ENCODE measurements at regions not wholly inside any gene's neighbourhood (a gene's known extent, or its start where the extent isn't known, plus 50 kb on each side); places are given as distances from the start of the nearest gene placed in this dataset.
"Not testable (repeated sequence)": the region's sequence is repeated elsewhere in the genome, so short reads cannot be mapped to it uniquely, and the experiment has no call there.

- TF ChIP-seq, protein P1, sequence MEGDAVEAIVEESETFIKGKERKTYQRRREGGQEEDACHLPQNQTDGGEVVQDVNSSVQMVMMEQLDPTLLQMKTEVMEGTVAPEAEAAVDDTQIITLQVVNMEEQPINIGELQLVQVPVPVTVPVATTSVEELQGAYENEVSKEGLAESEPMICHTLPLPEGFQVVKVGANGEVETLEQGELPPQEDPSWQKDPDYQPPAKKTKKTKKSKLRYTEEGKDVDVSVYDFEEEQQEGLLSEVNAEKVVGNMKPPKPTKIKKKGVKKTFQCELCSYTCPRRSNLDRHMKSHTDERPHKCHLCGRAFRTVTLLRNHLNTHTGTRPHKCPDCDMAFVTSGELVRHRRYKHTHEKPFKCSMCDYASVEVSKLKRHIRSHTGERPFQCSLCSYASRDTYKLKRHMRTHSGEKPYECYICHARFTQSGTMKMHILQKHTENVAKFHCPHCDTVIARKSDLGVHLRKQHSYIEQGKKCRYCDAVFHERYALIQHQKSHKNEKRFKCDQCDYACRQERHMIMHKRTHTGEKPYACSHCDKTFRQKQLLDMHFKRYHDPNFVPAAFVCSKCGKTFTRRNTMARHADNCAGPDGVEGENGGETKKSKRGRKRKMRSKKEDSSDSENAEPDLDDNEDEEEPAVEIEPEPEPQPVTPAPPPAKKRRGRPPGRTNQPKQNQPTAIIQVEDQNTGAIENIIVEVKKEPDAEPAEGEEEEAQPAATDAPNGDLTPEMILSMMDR (IDR thresholded peaks at IDR 0.05; ENCODE audit: unreplicated experiment) = no peak
- Mint-ChIP-seq H3K4me1 (ENCODE audit: low read depth) (peaks cover 2% of the 10 kb centered on the region), H3K27me3 (no peaks in the 10 kb centered on the region), H3K9me3 (ENCODE audit: low read depth) (peaks cover 5% of the 10 kb centered on the region), H3K36me3 (ENCODE audit: insufficient read depth) (no peaks in the 10 kb centered on the region), H3K27ac (no peak overlapping the region), H3K4me3 (ENCODE audit: low read depth) (no peak overlapping the region)
- no peak for DNase-seq (ENCODE audit: low spot score, unreplicated experiment)
Observed at GRCh38 chr1:116842654-116843053, 67.1 kb upstream of the PTGFRN start.

GRCh38 chr1:116844775-116845174 is 64.9 kb upstream of the PTGFRN start:
- TF ChIP-seq, protein P1 (IDR thresholded peaks at IDR 0.05; ENCODE audit: unreplicated experiment) = no peak
- Mint-ChIP-seq H3K36me3 (ENCODE audit: insufficient read depth) (no peaks in the 10 kb centered on the region), H3K27me3 (no peaks in the 10 kb centered on the region), H3K27ac (no peak overlapping the region), H3K4me3 (ENCODE audit: low read depth) (no peak overlapping the region), H3K9me3 (ENCODE audit: low read depth) (peaks cover 5% of the 10 kb centered on the region), H3K4me1 (ENCODE audit: low read depth) (peaks cover 2% of the 10 kb centered on the region)
- no peak for DNase-seq (ENCODE audit: low spot score, unreplicated experiment)

GRCh38 chr1:116847190-116847589 is 62.5 kb upstream of the PTGFRN start:
- no peak overlapping the region for H3K27ac Mint-ChIP-seq
- H3K4me1 Mint-ChIP-seq (ENCODE audit: low read depth) = peaks cover 7% of the 10 kb centered on the region

GRCh38 chr1:116847688-116848531 is 61.8 kb upstream of the PTGFRN start:
- Mint-ChIP-seq H3K4me1 (ENCODE audit: low read depth) (peaks cover 14% of the 10 kb centered on the region), H3K4me3 (ENCODE audit: low read depth) (no peak overlapping the region), H3K9me3 (ENCODE audit: low read depth) (peaks cover 8% of the 10 kb centered on the region), H3K27ac (no peak overlapping the region), H3K27me3 (no peaks in the 10 kb centered on the region), H3K36me3 (ENCODE audit: insufficient read depth) (no peaks in the 10 kb centered on the region)
- DNase-seq (ENCODE audit: low spot score, unreplicated experiment) = no peak
- TF ChIP-seq, protein P1 (IDR thresholded peaks at IDR 0.05; ENCODE audit: unreplicated experiment) = no peak

More at GRCh38 chr1:116847190-116847589, 62.5 kb upstream of the PTGFRN start:
- Mint-ChIP-seq H3K4me3 (ENCODE audit: low read depth) (no peak overlapping the region), H3K36me3 (ENCODE audit: insufficient read depth) (no peaks in the 10 kb centered on the region), H3K27me3 (no peaks in the 10 kb centered on the region), H3K9me3 (ENCODE audit: low read depth) (peaks cover 8% of the 10 kb centered on the region)
- DNase-seq (ENCODE audit: low spot score, unreplicated experiment) = no peak
- TF ChIP-seq, protein P1 (IDR thresholded peaks at IDR 0.05; ENCODE audit: unreplicated experiment) = no peak

DNA sequence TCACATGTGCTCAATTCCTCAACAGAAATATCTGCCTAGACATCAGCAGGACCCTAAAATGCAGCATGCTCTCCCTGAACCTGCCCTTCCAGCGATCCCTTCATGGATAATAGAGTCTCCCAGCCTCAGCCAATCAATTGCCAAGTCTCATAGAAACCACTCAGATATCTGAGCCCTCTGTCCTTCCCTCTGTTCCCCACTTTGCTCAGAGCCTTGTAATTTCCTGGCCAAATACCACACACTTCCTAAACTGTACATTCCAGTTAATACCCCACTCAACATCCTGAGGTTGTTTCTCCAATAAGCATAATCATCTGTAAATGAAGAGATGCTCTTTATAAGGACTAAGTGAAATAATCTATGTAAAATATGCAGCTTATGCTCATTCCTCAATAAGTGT is 59.3 kb upstream of the PTGFRN start:
- H3K9me3 Mint-ChIP-seq (ENCODE audit: low read depth) = peaks cover 3% of the 10 kb centered on the region
- no peaks in the 10 kb centered on the region for H3K36me3 Mint-ChIP-seq (ENCODE audit: insufficient read depth)
- no peaks in the 10 kb centered on the region for H3K27me3 Mint-ChIP-seq
- H3K27ac Mint-ChIP-seq = no peak overlapping the region
- H3K4me1 Mint-ChIP-seq (ENCODE audit: low read depth) = peaks cover 39% of the 10 kb centered on the region
- TF ChIP-seq, protein P1 (IDR thresholded peaks at IDR 0.05; ENCODE audit: unreplicated experiment) = no peak
- DNase-seq (ENCODE audit: low spot score, unreplicated experiment) = no peak
- H3K4me3 Mint-ChIP-seq (ENCODE audit: low read depth) = no peak overlapping the region

DNA sequence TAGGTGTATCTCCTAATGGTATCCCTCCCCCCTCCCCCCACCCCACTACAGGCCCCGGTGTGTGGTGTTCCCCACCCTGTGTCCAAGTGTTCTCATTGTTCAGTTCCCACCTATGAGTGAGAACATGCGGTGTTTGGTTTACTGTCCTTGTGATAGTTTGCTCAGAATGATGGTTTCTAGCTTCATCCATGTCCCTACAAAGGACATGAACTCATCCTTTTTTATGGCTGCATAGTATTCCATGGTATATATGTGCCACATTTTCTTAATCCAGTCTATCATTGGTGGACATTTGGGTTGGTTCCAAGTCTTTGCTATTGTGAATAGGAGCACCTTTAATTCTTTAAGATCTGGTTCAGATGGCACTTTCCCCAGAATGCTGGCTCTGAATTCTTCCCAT is 58.5 kb upstream of the PTGFRN start:
- H3K27me3 Mint-ChIP-seq; DNase-seq (ENCODE audit: low spot score, unreplicated experiment); H3K9me3 Mint-ChIP-seq (ENCODE audit: low read depth); H3K27ac Mint-ChIP-seq; H3K4me3 Mint-ChIP-seq (ENCODE audit: low read depth); H3K36me3 Mint-ChIP-seq (ENCODE audit: insufficient read depth): not testable (repeated sequence)
- H3K4me1 Mint-ChIP-seq (ENCODE audit: low read depth) = peaks cover 42% of the 10 kb centered on the region
